ACC112 (cell line): ENCODE measurements at regions not wholly inside any gene's neighbourhood (a gene's known extent, or its start where the extent isn't known, plus 50 kb on each side); places are given as distances from the start of the nearest gene placed in this dataset.

ENCODE experiments used
- H2AFZ ChIP-seq: fragments of 200-600 bp; sonication (generic); one replicate; pipeline ENCODE4 v1.6.0; 2017; ENCODE audit warnings: antibody characterized with exemption, low read length; ENCODE audit not compliant: unreplicated experiment
- H3K27ac ChIP-seq: fragments of 200-600 bp; sonication (generic); 2 replicates; pipeline ENCODE4 v1.5.1; 2014; ENCODE audit warnings: low read depth, mild to moderate bottlenecking, antibody characterized with exemption, low read length, moderate library complexity
- H3K27me3 ChIP-seq: fragments of 200-600 bp; sonication (generic); 2 replicates; pipeline ENCODE4 v1.6.1; 2014; ENCODE audit warnings: mild to moderate bottlenecking, antibody characterized with exemption, low read length, moderate library complexity, mixed read lengths; ENCODE audit not compliant: insufficient read depth
- H3K36me3 ChIP-seq: fragments of 200-600 bp; sonication (generic); 2 replicates; pipeline ENCODE4 v1.6.1; 2016; ENCODE audit warnings: mild to moderate bottlenecking, antibody characterized with exemption, low read length, moderate library complexity, mixed read lengths; ENCODE audit not compliant: insufficient read depth
- H3K4me1 ChIP-seq: fragments of 200-600 bp; sonication (generic); one replicate; pipeline ENCODE4 v1.6.1; 2016; ENCODE audit warnings: low read length, mixed read lengths; ENCODE audit not compliant: insufficient read depth, unreplicated experiment, control insufficient read depth
- H3K4me3 ChIP-seq: fragments of 200-600 bp; sonication (generic); 2 replicates; pipeline ENCODE4 v1.5.1; 2014; ENCODE audit warnings: mild to moderate bottlenecking, low read depth, low read length
- H3K79me2 ChIP-seq: fragments of 200-600 bp; sonication (generic); one replicate; pipeline ENCODE4 v1.6.0; 2016; ENCODE audit warnings: low read length; ENCODE audit not compliant: control insufficient read depth, unreplicated experiment, insufficient read depth

DNA sequence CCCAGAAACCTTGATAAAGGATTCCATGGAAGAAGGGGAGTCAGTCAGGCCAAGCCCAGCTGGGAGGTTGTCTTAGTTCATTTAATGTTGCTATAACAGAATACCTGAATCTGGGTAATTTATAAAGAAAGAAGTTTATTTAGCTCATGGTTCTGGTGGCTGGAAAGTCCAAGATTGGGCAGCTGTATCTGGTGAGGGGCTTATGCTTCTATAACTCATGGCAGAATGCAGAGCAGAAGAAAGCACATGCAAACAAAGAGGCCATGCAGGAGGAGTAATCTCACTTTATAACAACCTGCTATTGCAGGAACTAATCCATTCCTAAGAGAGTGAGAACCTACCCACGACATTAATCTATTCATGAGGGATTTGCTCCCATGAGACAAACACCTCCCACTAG lies 54.2 kb upstream of the ANKRD1 start:
- no peak overlapping the region for H2AFZ ChIP-seq
- H3K27ac ChIP-seq, result no peak overlapping the region
- no peak overlapping the region for H3K4me3 ChIP-seq
- no peaks in the 10 kb centered on the region for H3K79me2 ChIP-seq
- no peaks in the 10 kb centered on the region for H3K36me3 ChIP-seq
- peaks cover 4% of the 10 kb centered on the region for H3K4me1 ChIP-seq
- no peaks in the 10 kb centered on the region for H3K27me3 ChIP-seq

GRCh38 chr10:90977162-90977854 lies 56.4 kb upstream of the ANKRD1 start:
- Histone ChIP-seq H3K36me3 (no peaks in the 10 kb centered on the region), H3K27me3 (no peaks in the 10 kb centered on the region), H3K4me1 (no peaks in the 10 kb centered on the region), H3K79me2 (no peaks in the 10 kb centered on the region), H3K4me3 (no peak overlapping the region), H2AFZ (no peak overlapping the region), H3K27ac (no peak overlapping the region)

DNA sequence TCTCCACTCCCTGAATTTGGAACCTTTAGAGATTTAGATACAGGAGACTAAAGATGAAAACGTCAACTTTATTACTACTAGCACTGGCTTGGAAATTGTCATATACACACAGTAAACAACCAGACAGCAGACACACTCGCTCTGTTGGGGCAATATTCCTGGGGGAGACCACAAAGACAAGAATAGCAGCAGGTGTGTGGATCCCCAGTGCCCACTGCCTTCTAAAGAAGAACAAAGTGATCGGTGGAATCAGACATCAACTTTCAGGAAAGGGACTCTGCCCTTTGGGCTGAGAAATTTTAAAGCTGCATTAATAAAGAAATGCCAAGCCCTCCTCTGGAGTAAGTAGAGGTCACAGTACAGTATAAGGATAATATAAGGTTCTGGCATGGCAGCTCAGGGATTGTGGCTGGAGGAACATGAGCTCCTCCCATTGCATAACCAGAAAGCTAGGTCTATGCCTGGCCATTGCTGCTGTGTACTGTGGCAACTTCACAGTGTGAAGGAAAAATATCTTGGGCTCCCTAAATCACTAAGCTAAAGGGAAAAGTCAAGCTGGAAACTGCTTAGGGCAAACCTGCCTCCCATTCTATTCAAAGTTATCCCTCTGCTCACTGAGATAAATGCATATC lies 57.1 kb upstream of the ANKRD1 start:
- H3K27ac ChIP-seq, result no peak overlapping the region
- no peaks in the 10 kb centered on the region for H3K36me3 ChIP-seq
- H3K4me3 ChIP-seq, result no peak overlapping the region
- H3K27me3 ChIP-seq, result no peaks in the 10 kb centered on the region
- H2AFZ ChIP-seq, result no peak overlapping the region
- no peaks in the 10 kb centered on the region for H3K4me1 ChIP-seq
- H3K79me2 ChIP-seq, result no peaks in the 10 kb centered on the region

GRCh38 chr10:90982406-90983008 lies 61.6 kb upstream of the ANKRD1 start:
- Histone ChIP-seq H3K4me3 (no peak overlapping the region), H3K4me1 (no peaks in the 10 kb centered on the region), H3K27me3 (no peaks in the 10 kb centered on the region), H3K27ac (no peak overlapping the region), H3K36me3 (no peaks in the 10 kb centered on the region), H2AFZ (no peak overlapping the region), H3K79me2 (no peaks in the 10 kb centered on the region)

DNA sequence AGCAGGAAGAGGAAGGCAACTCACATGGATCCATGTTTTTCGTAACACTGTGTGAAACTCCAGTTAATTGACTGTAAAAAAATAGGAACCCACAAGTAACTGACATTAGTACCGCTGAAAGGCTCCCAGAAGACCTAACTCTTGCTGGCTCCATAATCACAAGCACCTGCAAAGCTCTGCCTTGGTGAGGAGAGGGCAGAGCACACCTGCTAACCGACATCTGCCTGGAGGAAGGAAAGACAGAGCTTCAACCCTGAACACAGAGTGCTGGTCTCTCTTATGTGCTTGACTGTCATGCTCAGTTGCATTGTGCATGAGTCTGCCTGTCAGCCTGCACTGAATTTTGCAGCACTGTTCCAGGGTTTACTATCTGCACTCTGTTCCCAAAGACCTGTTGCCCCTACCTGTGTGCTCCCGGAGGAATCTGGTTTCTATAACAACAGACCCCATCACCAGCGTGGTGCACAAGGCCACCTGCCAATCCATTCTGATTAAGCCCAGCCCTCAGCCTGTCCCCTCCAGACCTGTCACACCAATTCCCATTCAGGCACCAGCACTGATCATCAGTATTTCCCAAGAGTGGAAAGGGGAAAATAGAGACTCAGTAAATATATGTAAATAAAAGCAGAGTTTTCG lies 63.1 kb upstream of the ANKRD1 start:
- no peaks in the 10 kb centered on the region for H3K27me3 ChIP-seq
- H2AFZ ChIP-seq, result no peak overlapping the region
- no peaks in the 10 kb centered on the region for H3K79me2 ChIP-seq
- H3K4me3 ChIP-seq, result no peak overlapping the region
- H3K27ac ChIP-seq, result no peak overlapping the region
- no peaks in the 10 kb centered on the region for H3K36me3 ChIP-seq
- no peaks in the 10 kb centered on the region for H3K4me1 ChIP-seq

- Histone ChIP-seq H3K36me3 (no peaks in the 10 kb centered on the region), H2AFZ (no peak overlapping the region), H3K27ac (no peak overlapping the region), H3K4me1 (no peaks in the 10 kb centered on the region), H3K79me2 (no peaks in the 10 kb centered on the region), H3K4me3 (no peak overlapping the region), H3K27me3 (no peaks in the 10 kb centered on the region)
These were observed 64.0 kb upstream of the ANKRD1 start for GRCh38 chr10:90984898-90985297.

GRCh38 chr10:90985321-90985933 lies 64.5 kb upstream of the ANKRD1 start:
- no peak overlapping the region for H3K27ac ChIP-seq
- H2AFZ ChIP-seq, result no peak overlapping the region
- no peaks in the 10 kb centered on the region for H3K4me1 ChIP-seq
- H3K79me2 ChIP-seq, result no peaks in the 10 kb centered on the region
- H3K4me3 ChIP-seq, result no peak overlapping the region
- H3K36me3 ChIP-seq, result no peaks in the 10 kb centered on the region
- H3K27me3 ChIP-seq, result no peaks in the 10 kb centered on the region

DNA sequence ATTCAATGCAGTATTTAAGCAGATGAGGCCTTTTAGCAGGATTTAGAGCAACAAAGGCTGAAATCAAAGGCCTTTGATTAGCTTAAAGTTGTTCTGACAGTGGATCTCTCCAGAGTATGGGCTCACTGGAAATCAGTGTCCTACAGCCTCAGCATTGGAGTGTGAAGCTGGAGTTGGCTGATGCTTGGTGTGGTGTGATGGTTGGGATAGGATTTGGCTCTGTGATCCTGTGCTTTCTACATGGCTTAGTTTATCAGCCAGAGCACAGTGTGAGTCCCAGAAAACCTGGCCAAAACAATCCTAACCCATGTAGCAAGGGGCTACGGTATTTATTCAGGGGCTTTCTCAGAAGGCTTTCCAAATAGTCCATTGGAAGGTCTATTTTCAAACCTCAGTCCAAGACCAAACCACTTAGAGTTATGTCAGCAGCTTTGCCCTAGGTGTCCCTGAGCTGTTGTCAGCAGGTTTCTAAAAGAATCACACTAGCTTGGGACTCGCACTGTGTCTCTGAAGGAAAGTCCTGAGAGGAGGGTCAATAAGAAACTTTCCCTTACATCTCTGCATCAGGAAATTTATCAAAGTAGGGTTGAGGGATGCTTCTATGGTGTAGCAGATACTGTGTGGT lies 65.4 kb upstream of the ANKRD1 start:
- H3K79me2 ChIP-seq, result no peaks in the 10 kb centered on the region
- H3K4me1 ChIP-seq, result no peaks in the 10 kb centered on the region
- H3K27ac ChIP-seq, result no peak overlapping the region
- H2AFZ ChIP-seq, result no peak overlapping the region
- H3K27me3 ChIP-seq, result no peaks in the 10 kb centered on the region
- no peak overlapping the region for H3K4me3 ChIP-seq
- H3K36me3 ChIP-seq, result no peaks in the 10 kb centered on the region

DNA sequence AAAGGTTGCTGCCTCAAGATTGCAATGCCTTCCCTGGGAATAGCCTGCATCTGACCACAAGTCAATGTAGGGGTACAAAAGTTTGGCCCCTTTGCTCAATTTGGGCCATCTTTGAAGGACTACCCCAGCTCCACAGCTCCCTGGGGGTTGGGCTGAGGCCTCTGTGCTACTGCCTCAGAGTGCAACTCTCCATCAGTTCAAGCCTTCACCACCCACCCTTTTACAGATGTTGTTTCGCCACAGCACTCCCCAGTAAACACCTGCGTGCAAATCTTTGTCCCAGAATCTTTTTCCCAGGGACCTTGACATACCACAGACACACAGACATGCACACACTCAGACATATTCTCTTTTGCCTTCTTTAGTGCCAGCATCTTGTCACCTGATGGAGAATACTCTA lies 66.0 kb upstream of the ANKRD1 start:
- Histone ChIP-seq H2AFZ (no peak overlapping the region), H3K36me3 (no peaks in the 10 kb centered on the region), H3K27ac (no peak overlapping the region), H3K4me3 (no peak overlapping the region), H3K4me1 (no peaks in the 10 kb centered on the region), H3K79me2 (no peaks in the 10 kb centered on the region), H3K27me3 (no peaks in the 10 kb centered on the region)

- H3K4me3 ChIP-seq, result no peak overlapping the region
- no peak overlapping the region for H2AFZ ChIP-seq
- no peaks in the 10 kb centered on the region for H3K36me3 ChIP-seq
- no peaks in the 10 kb centered on the region for H3K79me2 ChIP-seq
- H3K4me1 ChIP-seq, result no peaks in the 10 kb centered on the region
- no peak overlapping the region for H3K27ac ChIP-seq
- no peaks in the 10 kb centered on the region for H3K27me3 ChIP-seq
These were observed 66.5 kb upstream of the ANKRD1 start for GRCh38 chr10:90987383-90987782.
